Adrenal gland (tissue), 5 donors: ENCODE measurements at regions not wholly inside any gene's neighbourhood (a gene's known extent, or its start where the extent isn't known, plus 50 kb on each side); places are given as distances from the start of the nearest gene placed in this dataset.

ENCODE experiments used
- CTCF ChIP-seq, 6 experiments: fragments of 450-650 bp in 4 of 6; fragments of 200-600 bp in 2 of 6; sonication (generic) in 1 of 6; IDR thresholded peaks; 1 replicate in 5 of 6; 2 replicates in 1 of 6; pipeline versions ENCODE4 v1.5.1 to v1.8.0; 2016 to 2021; ENCODE audit warnings: antibody characterized with exemption in 6 of 6, mild to moderate bottlenecking in 2 of 6, moderate library complexity in 1 of 6
- POLR2A ChIP-seq, 2 donors: fragments of 450-650 bp; IDR thresholded peaks; one replicate each; pipeline ENCODE4 v1.6.1; 2017; ENCODE audit warnings: antibody characterized with exemption in 2 of 2, mild to moderate bottlenecking in 2 of 2, moderate library complexity in 1 of 2
- donor health status: DM: no; HTN: no; CAD: no.

GRCh38 chr11:91608677-91609076 lies 615.9 kb upstream of the FAT3 start:
- TF ChIP-seq POLR2A (IDR thresholded peaks at IDR 0.05) = no peak
- no peak for TF ChIP-seq CTCF (IDR thresholded peaks at IDR 0.05)
